Renal pelvis (tissue), 1 donor: ENCODE measurements at regions not wholly inside any gene's neighbourhood (a gene's known extent, or its start where the extent isn't known, plus 50 kb on each side); places are given as distances from the start of the nearest gene placed in this dataset.
"Not testable (repeated sequence)": the region's sequence is repeated elsewhere in the genome, so short reads cannot be mapped to it uniquely, and the experiment has no call there.

ENCODE experiments used
- DNase-seq: peaks from one replicate; pipeline ENCODE4 v3.0.0-alpha.2; 2013

- DNase-seq, result no peak
Observed at GRCh38 chr18:56488739-56489138, 149.7 kb downstream of the TXNL1 start.

- no peak for DNase-seq
Observed at GRCh38 chr18:56487801-56488200, 150.6 kb downstream of the TXNL1 start.

- DNase-seq, result no peak
Observed at GRCh38 chr18:56483386-56483785, 155.0 kb downstream of the TXNL1 start.

GRCh38 chr18:56482813-56483212 is 155.6 kb downstream of the TXNL1 start:
- not testable (repeated sequence) for DNase-seq

- no peak for DNase-seq
Observed at GRCh38 chr18:56481751-56482150, 156.6 kb downstream of the TXNL1 start.

DNA sequence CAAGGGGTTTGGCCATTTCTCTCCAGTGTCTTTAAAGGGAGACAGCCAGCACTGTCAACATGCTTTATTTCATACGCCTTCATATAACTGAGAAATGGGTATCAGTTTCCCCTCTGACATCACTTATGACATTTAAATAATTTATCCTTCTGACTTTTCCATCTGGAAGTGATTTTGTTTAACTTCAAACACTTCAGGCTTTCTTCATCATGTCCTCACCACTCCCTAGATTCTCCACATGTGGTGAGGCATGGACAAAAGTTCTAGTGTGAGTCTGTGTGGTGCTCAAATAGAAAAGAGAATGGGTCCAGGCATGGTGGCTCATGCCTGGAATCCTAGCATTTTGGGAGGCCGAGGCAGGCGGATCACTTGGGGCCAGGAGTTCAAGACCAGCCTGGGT is 158.6 kb downstream of the TXNL1 start:
- no peak for DNase-seq

GRCh38 chr18:56475250-56475649 is 163.1 kb downstream of the TXNL1 start:
- no peak for DNase-seq

DNA sequence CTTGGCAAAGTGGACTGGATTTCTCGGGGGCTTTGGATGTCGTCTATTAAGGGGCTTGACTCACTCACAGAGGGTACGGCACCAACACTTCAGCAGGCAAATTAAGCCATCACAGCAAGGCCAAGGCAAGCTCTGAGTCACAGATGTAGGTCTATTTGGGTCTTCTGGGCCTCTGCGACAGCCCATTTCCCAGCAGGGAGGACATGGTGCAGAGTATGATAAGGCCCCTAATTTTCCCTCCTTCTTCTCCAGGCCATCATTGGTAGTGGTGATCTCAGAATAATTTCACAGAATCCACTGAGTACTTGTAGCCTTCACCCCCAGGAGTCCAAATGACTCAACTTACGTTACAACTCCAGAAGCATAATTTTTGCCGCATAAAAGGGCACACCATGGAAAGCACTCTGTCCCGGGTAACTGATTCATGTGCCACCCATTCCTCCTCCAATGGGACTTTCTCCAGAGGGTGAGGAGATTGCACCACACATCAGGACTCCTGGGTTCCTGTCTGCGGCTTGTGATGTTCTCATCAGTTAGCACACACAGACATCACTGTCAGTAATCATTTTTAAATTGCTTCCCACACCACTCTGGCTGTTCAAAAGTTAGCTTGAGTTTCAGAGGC is 164.9 kb downstream of the TXNL1 start:
- no peak for DNase-seq

DNA sequence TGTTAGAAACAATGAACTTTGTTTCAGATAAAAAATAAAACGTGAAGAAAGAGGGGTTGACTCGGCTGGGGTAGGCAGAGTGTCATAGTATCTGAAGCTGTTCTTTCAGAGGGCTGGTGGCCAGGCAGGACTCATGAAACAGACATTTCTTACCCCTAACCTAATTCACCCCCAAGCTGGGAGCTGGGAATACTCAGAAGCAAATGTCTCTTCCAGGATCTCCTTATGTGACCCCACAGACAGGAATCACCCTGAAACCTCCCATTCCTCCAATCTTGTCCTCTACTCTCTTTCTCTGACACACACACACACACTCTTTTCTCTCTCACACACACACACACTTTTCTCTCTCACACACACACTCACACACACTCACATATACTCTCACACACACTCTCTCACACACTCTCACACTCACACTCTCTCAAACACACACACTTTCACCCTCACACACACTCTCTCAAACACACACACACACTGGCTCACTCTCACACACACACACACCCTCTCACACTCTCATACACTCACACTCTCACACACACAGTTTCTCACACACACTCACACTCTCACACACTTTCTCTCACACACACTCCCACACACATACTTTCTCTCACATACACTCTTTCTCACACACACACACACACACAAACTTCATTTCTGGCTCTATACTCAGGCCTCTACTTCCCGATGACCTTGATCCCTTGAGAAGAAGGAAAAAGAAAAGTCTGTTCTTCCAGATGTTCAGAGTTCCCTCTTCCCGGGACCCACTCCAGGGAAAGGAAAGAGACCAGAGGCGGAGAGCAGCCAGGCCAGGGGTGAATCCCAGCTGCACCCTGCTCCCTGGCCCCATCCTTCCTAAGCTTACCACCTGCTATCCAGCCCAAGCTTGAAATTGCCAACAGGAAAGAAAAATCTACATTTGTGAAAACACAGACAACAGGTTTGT is 167.7 kb downstream of the TXNL1 start:
- no peak for DNase-seq

- no peak for DNase-seq
Observed at GRCh38 chr18:56469582-56469981, 168.8 kb downstream of the TXNL1 start.

GRCh38 chr18:56468396-56468795 is 170.0 kb downstream of the TXNL1 start:
- DNase-seq, result no peak

DNA sequence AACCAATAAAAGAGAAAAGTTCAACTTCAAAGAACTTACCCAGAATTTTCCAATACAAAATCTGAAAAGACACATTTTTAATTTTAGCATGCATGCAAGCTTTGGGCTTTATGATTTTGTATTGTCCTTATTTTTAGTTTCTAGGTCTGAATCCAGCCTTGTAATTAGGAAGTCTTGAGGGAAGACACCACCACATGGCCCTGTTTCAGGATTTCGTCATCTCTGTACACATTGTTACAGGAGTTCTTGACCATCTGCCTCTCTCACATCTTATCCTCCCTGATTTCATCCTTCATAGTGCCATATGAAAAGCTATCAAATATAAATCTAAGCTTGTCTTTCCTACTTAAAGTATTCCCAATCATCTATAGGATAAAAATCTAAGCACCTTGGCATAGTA is 176.1 kb downstream of the TXNL1 start:
- DNase-seq, result no peak

GRCh38 chr18:56461151-56461550 is 177.2 kb downstream of the TXNL1 start:
- no peak for DNase-seq

DNA sequence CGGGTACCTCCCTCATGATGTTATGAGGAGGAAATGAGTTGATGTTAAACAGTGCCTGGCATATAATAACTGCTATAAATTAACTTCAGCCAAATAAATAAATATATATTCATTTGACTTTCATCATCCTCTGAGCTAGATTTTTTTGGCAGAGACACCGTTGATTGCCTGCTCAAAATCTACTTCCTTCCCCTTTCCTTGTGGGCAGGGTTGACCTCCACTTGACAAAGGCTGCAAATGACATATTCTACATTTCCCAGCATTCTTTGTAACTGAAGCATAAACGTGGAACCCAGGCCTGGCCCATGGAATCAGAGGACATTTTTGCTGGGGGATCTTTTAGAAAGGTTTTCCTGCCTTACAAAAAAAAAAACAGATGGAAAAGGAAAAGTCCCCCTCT is 177.8 kb downstream of the TXNL1 start:
- DNase-seq, result no peak

DNA sequence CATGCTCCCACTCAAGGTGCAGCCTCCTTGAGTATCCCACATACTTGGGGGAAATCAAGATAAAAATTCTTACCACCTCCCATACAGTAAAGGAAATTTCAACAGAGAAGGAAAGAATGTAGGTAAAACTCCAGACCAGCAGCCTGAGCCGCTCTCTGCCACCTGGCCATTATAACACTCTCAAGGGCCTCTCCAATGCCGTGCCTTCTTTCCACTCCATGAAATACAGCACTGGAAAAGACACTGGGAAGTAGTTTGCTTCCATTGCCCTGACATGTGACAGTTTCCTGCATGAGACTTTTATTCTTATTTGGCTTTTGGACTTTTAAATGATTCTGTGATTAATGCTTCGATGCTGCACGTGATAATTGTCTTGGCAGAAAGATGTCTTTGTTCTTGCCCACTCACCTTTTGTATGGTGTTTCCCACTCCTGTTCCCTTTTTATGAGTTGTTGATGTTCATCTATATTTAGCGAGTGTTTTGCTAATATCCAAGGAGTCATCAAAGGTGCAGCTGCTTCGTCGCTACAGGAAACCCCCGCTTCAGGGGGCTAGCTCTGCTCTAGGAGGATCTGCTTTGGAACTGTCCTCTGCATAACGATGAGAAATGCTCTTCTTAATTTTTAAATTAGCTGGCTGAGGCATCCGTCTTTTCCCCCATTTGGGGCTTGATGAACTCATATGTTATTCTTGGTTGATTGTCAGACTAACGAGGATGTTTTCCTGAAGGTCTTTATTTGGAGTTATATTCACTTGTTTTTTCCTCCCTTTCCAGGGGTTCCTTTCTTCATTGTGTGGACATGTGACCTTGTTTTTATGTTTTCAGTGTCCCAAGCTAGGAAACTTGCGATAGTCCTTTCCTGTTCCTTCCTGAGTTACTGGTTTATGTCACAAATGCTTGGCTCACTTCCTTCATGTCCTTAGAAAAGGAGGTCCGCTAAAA is 179.4 kb downstream of the TXNL1 start:
- DNase-seq, result peak; percentile 10

GRCh38 chr18:56455874-56456273 is 182.5 kb downstream of the TXNL1 start:
- no peak for DNase-seq

GRCh38 chr18:56455141-56455540 is 183.3 kb downstream of the TXNL1 start:
- DNase-seq, result no peak

DNA sequence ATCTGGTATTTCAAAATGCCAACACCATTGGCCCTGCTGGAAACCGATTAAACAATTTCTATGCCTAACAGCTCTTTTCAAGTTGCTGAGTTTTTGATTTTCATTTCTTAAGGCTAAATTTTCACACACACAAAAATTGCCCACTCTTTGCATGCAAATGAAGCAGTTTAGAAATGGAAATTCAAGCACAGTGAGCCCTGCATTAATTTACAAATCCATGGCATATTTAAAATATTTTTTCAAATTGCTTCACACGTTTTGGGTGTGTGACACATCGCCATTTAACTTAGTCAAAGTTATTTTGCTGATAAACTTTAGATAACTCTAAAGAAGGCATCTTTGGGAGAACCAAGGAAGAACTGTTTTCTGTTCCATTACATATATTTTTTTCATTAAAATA is 184.8 kb downstream of the TXNL1 start:
- no peak for DNase-seq

DNA sequence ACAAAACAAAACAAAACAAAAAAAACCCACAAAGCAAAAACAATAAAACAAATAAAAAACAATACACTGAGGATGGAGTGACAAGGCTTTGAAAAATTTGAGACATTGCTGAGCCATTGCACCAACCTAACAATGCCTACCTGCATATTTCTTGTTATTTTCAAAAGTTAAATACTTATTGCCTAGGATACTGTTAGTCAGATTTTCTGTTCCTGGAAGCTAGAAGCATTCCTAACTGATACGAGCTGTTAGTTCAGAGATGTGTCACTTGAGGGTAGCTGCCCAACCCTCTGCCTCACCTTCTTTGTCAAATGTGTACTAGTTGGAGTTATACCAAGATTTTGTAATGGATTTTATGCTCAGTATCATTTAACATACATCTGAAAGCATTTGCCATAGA is 187.2 kb downstream of the TXNL1 start:
- DNase-seq, result no peak

DNA sequence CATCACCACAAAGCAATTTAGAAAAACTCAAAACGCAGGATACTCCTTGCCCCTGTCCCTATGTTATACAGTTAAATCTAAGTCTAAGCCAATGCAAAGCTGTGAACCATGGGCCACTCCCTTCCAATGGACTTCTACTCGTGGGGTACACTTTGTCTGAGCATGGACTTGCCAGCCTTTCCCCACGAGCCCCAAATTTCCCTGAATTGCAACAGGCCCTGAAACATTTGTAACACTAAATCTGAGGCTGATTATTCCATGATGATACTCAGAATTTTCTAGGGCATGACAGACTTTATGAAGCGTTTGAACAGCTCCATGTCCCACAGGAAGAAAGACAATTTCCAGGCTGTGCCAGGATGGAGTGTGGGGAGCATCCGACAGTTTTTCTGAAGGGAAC is 189.6 kb downstream of the TXNL1 start:
- no peak for DNase-seq

DNA sequence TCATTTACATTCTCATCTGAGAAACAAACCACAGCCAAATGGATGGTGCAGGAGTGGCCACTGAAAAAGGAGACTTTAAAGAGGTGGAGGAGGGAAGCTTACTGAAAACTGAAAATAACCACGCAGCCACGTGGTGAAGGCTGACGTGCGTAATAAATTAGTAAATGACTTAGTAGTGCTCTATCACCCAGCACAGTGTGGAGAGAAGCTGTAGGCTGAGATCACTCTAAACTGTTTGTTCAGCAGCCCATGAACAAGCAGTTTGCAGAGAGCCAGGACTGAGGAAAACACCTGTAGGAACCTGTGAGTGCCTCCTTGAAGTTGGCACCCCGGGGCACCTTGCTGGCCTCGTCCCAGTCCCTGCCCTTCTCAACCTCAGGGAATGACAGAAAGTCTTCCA is 193.0 kb downstream of the TXNL1 start:
- no peak for DNase-seq

DNA sequence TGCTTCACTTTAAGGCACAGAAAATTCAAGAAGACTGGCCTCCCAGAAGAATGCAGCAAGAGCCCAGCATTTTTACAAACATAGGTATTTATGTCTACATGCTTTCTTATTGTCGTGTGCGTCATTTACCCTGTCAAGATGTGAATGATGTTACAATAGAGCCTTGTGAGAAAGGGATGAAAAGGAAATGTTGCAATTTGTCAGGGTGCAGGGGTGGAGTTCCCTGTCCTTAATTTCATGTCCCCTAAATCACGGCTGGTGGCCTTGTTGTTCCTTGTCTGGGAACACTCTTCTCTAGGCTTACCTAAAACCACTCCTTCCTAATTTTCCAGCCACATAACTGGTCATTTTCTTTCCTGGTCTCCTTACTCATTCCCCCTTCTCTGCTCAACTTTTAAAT is 194.2 kb downstream of the TXNL1 start:
- no peak for DNase-seq
